Activated CD8-positive, alpha-beta memory T cell treated with anti-CD3 and anti-CD28 coated beads, Interleukin-2, amount 50 U/mL, for 24 hours (primary cell): ENCODE measurements at regions not wholly inside any gene's neighbourhood (a gene's known extent, or its start where the extent isn't known, plus 50 kb on each side); places are given as distances from the start of the nearest gene placed in this dataset.

Experiments used
- DNase-seq: peaks from one replicate; pipeline ENCODE4 v3.0.0-alpha.2; 2020; ENCODE audit errors: extremely low read depth

DNA sequence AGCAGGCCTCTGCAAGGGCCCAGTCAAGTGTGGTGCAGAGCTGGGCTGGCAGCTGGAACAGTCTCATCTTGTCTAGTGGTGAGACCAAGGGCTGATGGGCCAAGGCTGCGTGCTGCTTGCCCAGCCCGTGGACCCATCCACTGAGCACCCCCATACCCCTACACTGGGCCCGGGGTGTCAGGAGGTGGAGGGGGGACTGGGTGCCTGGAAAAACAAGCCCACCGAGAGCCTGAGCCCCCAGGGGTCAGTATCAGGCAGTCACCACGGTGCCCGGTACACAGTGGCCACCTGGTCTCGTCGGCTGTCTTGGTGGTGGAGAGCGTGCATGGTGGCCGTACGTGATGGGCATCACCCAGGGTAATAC is 238.3 kb downstream of the SEC14L1 start:
- DNase-seq, result no peak

DNA sequence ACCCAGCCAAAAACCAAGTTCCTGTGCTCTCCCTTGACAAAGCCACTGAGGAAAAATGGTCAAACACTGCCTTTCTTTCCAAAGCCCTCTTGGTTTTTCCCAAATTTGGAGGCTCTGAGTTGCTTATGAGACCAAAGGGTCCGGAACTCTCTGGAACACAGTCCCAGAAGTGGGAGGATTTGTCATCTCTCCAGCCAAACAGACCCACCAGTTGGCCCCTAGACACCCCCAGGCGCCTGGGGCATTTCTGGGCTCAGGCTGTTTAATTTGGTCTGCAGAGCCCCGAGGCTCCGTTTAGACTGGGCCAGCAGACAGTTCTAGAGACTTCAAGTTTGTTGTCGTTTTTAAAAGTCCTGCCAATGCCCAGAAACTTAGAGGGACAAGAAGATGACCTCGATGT is 239.1 kb downstream of the SEC14L1 start:
- no peak for DNase-seq

DNA sequence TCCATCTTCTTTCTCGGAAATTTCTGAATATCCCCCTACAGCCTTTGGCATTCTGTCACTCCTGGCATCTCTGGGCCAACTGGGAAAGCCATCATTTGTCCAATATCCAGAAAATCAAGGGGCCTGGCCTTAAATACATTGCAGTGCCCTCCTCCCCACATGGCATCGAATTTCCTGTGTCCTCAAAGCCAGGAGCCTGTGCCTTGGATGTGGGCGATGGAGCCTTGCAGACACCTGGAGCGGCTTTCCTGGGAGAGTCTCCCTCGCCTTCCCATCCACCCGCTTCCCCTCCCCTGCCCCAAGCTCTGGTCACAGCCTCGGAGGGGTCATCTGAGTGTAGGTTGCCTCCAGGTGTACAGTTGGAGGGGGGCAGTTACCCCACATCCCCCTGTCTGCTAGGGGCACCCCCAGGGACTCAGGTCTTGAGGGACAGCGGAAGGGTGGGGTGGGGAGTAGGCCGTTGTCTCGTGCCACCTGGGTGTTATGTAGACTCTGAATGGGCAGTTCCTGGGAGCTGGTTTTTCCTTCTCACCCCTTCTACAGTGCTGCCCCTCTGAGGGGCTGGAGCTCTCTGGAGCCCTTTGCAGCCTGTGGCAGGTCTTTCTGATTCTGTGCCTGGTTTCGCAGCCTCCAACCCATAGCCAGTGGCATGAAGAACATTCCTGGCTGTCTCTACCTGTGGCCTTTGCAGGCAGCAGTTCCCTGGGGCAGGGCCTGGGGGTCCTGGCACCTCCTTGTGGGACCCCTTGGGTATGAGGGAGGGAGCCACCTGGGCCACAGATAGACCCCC is 239.8 kb downstream of the SEC14L1 start:
- DNase-seq, result no peak

DNA sequence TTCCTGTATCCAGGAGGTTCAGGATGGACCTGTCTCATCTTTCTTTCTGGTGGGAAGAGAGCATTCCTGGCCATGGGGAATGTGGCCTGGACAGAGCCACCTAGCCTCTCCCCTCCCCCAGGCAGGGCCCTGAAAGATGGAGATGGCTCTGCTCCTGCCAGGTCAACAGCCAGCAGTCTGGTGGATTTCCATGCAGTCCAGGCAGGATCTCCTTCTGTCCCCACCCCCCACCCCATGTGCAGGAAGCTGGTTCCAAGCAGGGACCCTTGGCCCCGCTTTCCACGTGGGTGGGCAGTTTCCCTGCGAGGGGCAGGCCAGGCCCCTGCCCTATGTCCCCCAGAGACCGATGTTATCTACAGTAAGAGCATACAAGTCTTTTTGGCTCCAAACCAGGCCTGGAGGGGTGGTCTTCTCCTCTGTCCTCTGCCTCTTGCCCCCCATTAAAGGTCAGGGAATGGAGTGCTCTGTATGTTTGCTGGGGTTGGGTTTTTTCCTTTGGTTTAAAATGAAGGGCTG is 240.5 kb downstream of the SEC14L1 start:
- DNase-seq, result no peak

DNA sequence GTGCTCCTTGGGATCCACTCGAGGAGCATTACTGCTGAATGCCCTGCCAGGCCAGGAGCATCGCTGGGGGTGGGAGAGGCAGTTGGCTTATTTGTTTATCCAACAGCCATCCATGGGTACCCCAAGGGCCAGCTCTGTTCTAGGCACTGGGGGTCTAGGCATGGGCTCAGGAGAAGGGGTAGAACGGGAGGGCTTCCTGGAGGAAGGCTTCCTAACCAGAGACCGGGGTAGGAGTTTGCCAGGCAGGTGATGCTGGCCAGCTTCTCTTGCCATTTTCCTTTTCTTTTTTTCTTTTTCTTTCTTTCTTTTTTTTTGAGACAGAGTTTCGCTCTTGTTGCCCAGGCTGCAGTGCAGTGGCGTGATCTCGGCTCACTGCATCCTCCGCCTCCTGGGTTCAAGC is 241.0 kb downstream of the SEC14L1 start:
- DNase-seq, result no peak

DNA sequence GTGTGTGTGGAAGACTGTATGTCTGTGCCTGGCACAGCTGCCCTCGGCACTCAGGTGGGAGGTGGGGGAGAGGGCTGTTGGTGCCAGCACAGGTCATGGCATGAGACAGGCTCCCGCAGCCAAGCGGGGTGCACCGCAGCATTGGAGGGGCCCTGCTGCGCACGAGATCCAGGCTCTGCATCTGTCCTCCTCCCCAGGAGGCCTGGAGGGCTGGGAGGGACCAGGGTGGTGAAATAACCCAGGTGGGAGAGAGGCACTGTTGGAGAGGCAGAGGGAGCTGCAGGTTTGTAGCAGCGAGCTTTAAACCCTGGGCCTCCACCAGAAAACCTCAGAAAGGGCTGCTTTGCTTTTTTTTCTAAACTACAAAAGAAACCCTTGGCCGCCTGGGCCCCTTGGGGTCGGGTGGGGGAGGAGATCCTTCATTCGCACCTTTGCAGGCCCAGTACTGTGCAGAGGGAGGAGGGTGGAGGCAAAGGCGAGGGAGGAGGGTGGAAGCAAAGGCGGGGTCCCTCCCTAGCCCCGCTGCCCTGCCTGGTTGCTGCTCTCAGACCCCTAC is 241.7 kb downstream of the SEC14L1 start:
- no peak for DNase-seq

DNA sequence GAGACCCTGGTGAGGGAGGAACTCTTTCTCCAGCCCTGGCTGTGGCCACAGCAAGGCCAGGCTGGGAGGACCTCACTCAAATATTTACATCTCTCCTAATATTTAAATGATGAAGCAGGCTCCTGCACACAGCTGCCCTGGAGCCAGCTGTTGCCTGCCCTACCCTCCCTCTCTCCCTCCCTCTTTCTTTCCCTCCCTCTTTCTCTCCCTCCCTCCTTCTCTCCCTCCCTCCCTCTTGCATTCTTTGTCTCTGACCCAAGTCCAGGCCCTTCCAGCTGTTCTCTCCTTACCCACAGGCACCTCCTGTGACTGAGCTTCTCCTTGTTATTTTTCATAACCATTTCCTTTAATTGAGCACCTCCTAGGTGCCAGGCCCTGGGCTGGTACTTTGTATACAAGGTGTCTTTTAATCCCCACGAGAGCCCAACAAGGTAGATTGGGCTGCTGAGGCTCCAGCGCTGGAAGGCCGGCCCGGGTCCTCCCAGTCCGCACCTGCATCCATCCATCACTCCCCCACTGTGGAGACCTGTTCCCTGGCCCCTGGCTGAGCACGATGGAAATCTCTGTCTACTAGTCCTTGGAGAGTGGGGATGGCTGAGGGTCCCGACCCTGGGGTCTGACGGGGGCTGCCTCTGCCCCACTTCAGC is 242.3 kb downstream of the SEC14L1 start:
- no peak for DNase-seq

DNA sequence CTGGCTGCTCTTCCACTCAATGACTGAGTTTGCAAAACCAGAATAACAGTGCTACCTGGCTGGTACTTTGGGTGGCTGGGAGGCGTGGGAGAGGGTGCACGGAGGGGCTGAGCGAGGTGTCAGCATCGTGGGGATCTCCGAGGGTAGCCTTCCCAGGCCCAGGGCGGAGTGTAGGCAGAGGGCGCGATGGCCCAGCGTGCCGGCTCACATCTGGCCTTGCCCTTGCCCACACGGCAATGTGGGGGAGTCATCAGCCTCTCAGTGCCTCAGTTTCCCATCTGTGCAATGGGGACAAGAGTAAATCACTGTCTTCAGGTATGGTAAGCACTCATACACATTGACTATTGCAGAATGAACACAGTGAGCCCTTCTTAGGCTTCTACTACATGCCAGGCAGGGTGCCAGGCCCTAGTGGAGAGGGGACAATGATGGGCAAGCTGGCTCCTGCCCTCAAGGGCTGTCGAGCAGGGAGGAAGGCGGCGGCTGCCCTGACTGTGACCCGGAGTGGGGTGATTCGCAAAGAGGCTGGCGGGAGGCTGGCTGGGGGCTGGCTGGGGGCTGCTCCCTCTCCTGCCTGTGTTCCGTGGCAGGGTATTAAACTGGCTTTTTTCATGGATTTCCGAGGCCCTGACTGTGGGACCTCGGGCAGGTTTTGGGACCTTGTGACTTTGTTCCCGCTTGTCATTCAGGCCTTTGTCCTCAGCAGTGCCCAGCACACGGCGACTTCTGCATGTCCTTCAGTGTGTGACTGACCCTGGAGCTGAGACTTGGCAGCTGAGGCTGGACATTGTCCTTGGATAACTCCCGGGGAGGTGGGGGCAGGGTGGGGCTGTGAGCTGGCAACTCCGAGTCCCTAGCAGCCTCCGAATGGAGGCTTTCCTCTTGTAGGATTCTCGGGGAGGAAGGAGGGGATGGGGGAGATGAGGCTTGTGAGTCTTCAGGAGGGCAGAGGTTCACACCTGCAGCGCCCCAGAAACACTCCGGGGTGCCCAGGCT is 243.1 kb downstream of the SEC14L1 start:
- DNase-seq, result no peak

DNA sequence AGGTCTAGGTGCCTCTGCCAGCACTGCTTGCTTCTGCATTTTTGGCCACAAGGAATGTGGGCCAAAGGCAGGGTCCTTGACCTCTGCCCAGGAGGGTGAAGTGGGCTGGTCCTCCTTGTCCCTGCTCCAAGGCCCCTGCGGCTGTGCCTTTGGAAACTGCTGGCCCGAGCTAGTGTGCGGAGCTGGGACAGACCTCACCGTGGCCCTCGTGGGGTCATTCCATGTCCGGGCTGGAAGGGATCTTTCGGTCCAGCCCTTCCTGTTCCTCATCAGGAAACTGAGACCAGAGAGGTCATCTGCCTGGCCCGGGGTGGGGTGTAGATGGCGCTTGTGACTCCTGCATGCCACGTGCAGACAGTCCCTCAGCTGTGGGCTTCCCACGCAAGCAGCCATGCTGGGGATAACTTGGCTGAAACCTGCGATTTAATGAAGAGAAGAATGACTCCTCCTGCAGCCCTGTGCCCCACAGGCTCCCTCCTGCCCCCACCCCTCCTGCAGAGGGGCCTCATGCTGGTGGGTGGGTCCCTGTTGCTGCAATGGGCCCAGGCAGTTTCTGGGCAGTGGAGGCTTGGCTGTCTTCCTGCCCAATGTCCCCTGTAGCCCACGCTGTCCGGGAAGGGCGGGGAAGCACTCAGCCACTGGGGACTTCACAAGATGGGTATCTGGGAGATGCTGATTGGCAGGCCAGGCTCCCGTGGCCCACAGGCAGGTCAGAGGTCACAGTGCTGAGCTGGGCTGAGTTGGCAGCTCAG is 245.2 kb downstream of the SEC14L1 start:
- no peak for DNase-seq

DNA sequence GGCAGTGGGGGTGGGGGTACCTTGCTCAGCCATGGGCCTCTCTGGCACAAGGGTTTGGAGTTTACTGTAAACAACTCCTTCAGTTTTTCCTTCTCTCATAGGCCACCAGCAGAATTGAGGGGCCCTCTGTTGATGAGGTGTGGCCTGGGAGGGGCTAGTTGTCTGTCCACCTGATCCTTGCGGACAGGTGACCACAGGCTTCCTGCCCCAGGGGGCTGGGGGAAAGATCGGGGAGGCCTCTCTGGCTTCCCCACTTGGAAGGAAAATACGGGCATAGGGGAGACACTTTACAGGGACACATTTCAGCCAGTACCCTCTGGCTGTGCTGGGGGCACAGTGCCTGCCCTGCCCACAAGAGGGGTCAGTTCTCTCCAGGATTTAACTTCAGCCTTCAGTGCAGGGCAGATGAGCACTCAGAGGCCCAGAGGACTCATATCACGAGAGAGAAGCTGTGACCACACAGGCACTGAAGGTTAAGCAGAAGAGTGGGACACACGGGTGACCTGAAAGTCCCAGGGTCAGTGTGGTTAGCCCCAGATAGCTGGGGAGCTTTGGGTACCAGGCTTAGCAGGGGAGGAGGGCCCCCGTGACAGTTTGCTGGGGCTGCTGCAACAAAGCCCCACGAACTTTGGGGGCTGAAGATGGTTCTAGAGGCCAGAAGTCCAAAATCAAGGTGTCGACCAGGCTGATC is 245.9 kb downstream of the SEC14L1 start:
- no peak for DNase-seq

DNA sequence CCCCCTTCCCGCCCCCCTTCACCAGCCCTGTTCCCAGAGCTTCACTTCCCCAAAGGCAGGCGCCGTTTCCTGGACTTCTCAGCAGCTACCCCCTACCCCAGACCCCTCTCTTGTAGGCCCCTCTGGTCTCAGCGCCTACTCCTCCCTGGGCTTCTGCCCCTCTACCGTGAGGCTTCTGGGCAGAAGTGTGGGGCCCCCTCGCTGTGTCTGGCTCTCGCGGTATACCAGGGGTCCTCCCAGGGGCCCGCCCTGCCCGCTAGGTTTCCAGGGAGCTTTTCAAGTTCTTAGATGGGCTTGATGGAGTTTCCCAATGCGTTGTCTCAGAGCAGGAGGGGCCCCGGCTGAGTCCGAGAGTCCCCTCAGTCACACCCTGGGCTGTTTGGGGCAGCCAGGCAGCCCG is 247.1 kb downstream of the SEC14L1 start:
- DNase-seq, result no peak

DNA sequence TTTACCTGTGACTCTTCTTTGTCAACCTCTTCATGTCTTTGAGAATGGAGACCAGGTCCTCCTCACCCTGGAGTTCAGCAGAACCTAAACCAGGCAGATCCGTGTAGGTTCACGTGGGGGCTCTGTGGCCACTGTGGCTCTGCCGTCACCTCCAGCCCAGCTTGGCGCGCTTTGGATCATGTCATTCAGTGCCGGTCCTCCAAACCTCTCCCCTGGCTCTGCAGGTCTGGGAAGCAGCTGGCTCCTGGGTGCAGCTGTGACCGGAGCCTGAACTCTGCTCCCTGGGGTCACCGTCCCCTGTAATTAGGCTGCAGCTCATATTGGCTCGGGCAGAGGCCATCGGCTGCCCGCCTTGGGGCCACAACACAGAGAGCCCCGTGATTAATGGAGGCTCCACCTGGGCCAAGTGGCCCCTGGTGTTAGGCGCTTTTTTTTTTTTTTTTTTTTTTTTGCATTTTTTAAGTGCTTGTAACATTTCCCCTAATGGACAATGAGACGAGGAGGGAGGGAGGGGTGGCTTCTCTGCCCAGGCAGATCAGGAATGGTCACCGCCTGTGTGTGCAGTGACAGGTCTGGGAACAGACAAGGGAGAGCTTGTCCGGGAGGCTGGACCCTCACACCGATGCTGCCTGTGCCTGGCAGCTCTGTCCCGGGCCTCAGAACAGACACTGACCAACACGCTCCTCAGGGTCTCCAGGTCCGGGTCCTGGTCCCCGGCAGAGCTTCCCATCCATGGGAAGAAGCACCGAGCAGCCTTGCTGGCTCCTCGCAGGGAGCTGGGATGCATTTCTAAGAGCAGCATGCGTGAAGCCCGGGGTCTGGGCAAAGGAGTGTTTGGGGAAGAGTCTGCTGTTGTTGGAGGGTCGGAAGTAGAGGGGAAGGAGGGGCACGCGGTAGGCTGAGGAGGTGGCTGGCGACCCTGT is 247.9 kb downstream of the SEC14L1 start:
- no peak for DNase-seq

DNA sequence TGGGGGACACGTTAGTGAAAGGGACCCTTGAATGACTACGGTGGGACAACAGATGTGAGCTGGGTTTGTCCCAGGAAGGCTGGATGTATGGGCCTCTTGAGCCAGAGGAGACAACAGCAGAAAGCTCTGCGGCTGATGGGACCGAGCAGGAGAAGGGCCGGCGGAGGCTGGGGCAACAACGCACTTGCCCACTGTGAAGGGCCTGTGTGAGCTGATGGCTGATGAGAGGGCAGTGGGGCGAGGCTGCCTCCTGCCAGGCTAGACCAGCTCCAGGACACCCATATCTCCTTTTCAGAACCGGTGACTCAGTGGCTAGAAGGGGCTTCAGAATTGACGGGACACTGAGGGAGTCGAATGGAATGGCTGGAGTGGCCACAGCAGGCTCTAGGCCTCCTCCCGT is 250.1 kb downstream of the SEC14L1 start:
- no peak for DNase-seq

DNA sequence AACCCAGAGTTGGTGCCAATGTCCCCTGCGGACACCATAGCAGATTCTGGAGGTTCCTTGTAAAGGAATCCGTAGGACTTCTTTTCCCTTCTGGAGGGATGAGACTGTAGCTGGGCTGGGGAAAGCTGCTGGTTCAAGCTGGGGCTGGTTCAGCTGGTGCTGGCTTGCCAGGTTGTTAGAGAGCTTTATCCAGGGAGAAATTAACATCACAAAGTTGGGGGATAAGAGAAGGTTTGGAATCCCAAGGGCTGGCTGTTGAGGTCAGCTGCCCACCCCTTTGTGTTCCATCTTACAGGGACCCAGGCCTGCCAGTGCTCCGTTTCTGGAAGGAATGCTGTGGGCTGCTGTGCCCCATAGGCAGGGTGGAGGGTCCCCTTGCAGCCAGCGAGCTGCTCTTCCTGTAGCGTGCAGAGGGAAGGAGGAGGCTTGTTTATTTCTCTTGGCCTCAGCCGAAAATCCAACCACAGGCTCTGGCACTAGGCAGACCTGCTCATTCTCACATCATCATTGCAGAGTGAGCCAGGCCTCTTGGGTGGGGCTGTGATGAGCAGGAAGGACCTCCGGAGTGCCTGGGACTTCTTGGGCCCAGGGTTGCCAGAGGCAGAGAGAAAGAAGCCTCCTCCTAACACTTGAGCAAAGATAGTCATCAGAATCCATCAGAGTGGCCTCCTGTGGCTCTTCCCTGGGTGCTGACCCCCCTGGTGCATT is 251.1 kb downstream of the SEC14L1 start:
- DNase-seq, result no peak

DNA sequence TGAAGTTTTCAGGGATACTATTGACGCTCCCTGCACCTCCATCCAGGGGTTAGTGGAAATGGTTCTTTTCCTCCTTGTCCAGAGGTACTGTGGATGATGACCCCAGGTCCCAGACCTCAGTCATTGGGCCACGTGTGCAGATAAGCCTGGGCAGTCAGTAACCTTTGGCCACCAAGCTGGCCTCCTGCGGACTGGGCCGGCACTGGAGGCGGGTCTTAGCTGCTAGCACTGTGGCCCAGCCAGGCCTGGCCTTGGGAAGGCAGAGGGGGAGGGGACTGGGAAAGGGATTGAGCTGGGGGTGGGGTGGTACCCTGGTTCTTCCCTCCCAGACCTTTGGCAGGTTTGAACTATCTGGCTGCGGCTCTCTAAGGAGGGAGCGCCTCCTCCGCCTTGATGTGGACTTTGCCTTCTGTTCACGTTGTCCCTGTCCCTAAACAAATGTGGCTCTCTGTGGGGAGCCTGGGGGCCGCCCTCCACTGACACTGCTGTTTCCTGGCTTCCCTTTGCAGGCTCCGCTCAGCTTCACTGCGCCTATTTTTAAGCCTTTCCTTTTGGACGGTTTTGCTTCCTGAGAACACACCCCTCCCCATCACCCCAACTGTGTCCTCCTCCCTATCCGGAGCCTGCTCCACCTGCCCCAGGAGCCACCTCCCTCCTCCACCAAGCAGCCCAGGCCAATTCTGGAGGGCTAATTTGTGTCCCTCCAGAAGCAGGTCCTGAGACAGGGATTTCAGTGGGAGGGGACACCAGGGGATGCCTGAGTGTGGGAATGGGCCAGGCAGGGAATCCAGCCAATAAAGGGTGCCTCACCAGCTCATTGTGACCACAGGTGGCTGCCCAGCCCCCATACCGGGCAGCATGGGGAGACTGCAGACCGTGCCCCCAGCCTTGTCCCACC is 251.9 kb downstream of the SEC14L1 start:
- no peak for DNase-seq

DNA sequence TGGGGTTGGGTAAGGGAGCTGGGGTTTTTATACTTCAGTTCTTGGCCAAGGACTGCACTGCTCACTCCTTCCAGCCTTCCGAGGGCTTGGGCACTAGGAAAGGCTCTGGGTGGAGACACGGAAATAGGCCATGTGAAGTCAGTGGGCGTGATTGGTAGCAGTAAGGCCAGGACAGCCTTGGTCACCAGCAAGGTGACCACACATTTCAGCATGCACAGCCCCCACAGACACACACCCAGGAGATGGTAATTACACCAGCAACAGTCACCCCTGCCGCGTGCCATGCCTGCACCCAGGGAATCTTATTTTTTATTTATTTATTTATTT is 252.5 kb downstream of the SEC14L1 start:
- DNase-seq, result no peak

DNA sequence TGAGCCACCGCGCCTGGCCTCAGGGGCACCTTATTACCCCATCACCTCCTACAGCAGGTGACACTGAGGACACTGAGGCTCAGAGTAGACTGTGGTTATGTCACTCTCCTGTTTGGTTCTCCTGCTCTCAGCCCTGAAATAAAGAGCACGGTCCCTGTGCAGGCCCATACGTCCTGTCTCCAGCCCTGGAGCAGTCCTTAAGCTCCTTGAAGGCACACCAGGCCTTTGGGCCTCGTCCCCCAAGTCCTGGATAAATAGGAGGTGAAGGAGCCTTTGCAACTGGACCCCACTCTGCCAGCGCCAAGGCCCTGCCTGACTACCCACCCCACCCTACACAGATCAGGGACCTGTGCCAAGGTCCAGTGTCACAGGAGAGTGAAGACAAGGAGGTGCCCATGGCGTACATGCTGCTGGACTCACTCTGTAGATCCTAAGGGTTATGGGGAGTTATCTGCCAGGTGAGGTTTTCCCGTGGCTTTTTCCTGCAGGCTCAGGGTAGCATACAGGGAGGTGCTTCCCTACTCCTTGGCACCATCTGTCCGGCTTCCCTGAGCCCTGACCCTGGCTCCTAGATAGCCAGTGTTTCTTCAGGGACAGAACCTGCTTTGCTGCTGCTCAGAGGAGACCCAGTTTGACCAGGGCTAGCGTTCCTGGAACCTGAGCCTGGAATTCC is 253.2 kb downstream of the SEC14L1 start:
- no peak for DNase-seq
